ENCODE measurements at regions not wholly inside any gene's neighbourhood (a gene's known extent, or its start where the extent isn't known, plus 50 kb on each side); places are given as distances from the start of the nearest gene placed in this dataset.
"Not testable (repeated sequence)": the region's sequence is repeated elsewhere in the genome, so short reads cannot be mapped to it uniquely, and the experiment has no call there.

DNA sequence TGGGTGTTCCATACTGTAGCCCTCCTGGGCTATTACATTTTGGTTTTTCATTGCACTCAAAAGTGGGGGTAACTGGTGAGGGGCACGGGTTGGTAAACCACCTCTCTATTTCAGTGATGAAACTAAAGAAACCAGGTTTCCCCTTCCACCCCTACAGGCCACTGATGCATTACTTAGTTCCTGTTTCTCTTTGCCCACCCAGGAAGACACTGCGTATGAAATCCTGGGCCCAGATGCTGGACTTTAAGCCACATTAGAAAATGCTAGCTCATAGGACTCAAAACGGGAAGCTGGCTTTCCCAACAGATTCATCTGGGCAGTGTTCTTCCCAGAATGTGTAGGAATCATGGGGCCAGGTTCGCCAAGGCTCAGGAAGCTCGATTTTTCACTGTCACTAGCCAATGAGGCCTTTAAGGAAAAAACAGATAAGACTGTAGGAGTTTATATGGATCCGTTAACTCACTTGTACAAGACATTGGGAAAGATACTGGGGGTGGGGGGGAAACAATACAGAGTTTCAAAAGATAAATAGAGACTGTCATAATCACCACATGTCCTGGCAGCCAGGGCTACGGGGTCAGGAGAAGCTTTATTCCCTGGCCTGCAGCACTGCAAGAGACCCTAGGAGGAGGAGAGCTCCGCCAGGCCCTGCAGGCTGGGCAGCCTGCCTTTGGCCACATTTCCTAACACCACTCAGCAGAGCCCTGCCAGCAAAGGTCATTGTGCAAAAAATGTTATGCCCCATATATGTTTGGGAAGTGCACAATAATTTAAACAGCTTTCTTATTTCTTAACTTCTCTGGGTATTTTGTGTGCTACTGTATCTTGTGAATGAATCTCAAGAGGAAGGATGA lies 228.5 kb upstream of the PLGLB2 start:
- H3K27me3 Mint-ChIP-seq; H3K4me3 Mint-ChIP-seq; CTCF ChIA-PET; DNase-seq; H3K9me3 Mint-ChIP-seq; intact Hi-C loops (cut with micrococcal nuclease); ATAC-seq; POLR2A ChIA-PET: not testable (repeated sequence)
- peak overlapping the region; percentile 59 for H3K27ac Mint-ChIP-seq
- peaks cover 42% of the 10 kb centered on the region for H3K4me1 Mint-ChIP-seq (ENCODE audit: low read depth)
- H3K36me3 Mint-ChIP-seq (ENCODE audit: low read depth), result peaks cover 28% of the 10 kb centered on the region

DNA sequence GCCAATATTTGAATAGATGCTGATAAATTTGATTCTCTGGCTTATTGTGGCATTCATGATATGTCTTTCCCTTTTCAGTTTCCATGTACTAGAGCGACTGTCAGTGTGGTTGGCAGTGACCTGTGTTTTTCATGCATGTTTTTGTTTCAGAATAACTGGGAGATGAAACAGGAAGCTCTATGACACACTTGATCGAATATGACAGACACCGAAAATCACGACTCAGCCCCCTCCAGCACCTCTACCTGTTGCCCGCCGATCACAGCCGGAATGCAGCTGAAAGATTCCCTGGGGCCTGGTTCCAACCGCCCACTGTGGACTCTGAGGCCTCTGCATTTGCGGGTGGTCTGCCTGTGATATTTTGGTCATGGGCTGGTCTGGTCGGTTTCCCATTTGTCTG lies 226.8 kb upstream of the PLGLB2 start:
- H3K27me3 Mint-ChIP-seq; H3K4me3 Mint-ChIP-seq; CTCF ChIA-PET; POLR2A ChIA-PET; intact Hi-C loops (cut with micrococcal nuclease); H3K9me3 Mint-ChIP-seq: not testable (repeated sequence)
- Mint-ChIP-seq H3K27ac (peak overlapping the region; percentile 92), H3K4me1 (ENCODE audit: low read depth) (peaks cover 38% of the 10 kb centered on the region), H3K36me3 (ENCODE audit: low read depth) (peaks cover 25% of the 10 kb centered on the region)
- ATAC-seq (peak; percentile 54), DNase-seq (peak; percentile 78)

DNA sequence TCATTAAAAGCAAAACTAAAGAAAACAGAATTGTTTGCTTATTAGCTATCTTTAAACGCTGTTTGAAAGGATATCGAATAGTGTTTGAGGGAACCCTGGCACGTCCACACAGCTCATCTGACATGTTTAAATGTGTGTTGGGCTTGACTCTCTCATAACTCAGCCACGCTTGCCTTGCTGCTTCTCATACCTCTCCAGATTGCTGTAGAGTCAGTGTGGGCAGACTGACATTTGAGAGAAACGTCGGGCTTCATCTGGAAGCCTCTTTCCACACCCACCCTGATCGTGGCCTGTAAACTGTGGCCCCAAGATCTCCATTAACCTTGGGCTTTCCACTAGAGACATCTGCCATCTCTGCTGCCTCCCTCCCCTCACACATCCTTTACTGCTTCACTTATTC lies 226.4 kb upstream of the PLGLB2 start:
- H3K27ac Mint-ChIP-seq, result peak overlapping the region; percentile 92
- H3K4me1 Mint-ChIP-seq (ENCODE audit: low read depth), result peaks cover 38% of the 10 kb centered on the region
- H3K36me3 Mint-ChIP-seq (ENCODE audit: low read depth), result peaks cover 25% of the 10 kb centered on the region
- POLR2A ChIA-PET; CTCF ChIA-PET; H3K9me3 Mint-ChIP-seq; H3K27me3 Mint-ChIP-seq; H3K4me3 Mint-ChIP-seq; intact Hi-C loops (cut with micrococcal nuclease): not testable (repeated sequence)
- peak; percentile 56 for DNase-seq
- ATAC-seq, result peak; percentile 17

DNA sequence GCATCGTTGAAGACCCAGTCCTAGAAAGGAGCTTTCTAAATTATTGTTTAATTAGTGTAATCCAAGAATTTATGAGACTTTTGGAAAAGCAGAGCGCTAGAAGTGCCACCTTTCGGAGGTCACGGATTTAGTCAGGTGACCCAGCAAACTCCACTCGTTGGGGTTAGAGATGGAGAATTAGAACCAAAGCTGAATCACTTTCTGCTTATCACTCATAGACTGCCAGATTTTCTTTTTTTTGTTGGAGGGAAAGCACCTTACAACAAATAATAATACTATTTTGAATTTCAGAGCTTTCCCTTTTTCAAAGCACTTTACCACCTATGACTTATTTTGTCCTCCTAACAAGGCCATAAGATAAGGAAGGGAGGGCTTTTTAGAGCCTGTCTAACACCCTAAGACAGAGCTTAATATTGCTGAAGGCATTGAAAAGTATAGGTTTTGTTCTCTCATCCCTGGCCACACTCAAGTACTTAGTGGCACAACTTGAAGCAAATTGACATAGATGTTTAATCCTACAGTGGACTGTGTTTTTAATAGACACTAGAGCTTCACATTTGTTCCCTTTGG lies 223.2 kb upstream of the PLGLB2 start:
- intact Hi-C loops (cut with micrococcal nuclease); H3K27me3 Mint-ChIP-seq; CTCF ChIA-PET; H3K4me3 Mint-ChIP-seq; POLR2A ChIA-PET; H3K9me3 Mint-ChIP-seq: not testable (repeated sequence)
- DNase-seq (peak; percentile 28), ATAC-seq (peak; percentile 52)
- Mint-ChIP-seq H3K27ac (peak overlapping the region; percentile 85), H3K4me1 (ENCODE audit: low read depth) (peaks cover 22% of the 10 kb centered on the region), H3K36me3 (ENCODE audit: low read depth) (peaks cover 16% of the 10 kb centered on the region)

DNA sequence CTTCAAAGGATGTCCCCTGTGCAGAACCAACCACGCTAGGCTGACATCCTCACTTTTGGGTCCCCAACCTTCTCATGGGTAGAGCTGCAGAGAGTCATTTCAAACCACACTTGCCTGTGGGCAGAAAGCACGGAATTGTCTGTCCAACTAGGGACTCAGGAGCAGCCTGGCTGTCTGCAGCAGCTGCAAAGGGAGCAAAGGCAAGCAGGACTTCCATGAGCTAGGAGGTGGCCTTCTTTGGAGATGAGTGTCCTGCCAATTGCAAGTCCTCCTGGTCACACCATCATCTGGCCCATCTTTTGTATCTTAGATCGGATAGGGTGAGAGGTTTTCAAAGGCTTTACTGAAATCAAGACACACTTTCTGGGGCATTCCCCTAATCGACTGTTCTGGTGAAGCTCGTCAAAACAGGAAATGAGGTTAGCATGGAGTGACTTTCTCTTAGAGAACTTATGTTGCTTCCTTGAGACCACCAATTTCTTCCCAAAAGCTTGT lies 222.3 kb upstream of the PLGLB2 start:
- H3K36me3 Mint-ChIP-seq (ENCODE audit: low read depth), result peaks cover 16% of the 10 kb centered on the region
- DNase-seq (peak; percentile 35), ATAC-seq (peak; percentile 64)
- intact Hi-C loops (cut with micrococcal nuclease); CTCF ChIA-PET; H3K27me3 Mint-ChIP-seq; H3K4me3 Mint-ChIP-seq; H3K9me3 Mint-ChIP-seq; POLR2A ChIA-PET: not testable (repeated sequence)
- H3K27ac Mint-ChIP-seq, result peak overlapping the region; percentile 85
- H3K4me1 Mint-ChIP-seq (ENCODE audit: low read depth), result peaks cover 23% of the 10 kb centered on the region

DNA sequence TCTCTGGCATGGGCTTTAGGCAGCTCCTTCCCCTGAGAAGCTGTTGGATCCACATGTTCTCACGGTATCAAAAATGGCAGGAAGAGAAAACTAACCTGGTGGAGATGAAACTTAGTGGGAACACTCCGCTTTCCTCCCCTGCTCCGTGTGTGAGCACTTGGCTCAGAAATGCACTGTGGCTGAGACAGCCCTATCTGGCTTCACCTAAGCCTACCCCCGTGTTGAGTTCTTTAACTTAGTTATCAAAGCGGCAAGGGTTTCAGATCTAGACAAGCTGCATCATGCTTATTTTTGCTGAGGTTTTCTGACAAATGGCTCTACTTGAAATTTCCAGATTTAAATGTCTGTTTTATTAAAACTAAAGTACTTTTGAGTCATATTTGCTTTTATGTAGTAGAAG lies 221.6 kb upstream of the PLGLB2 start:
- intact Hi-C loops (cut with micrococcal nuclease); H3K4me3 Mint-ChIP-seq; DNase-seq; H3K27ac Mint-ChIP-seq; CTCF ChIA-PET; POLR2A ChIA-PET; H3K27me3 Mint-ChIP-seq; H3K9me3 Mint-ChIP-seq: not testable (repeated sequence)
- peak; percentile 31 for ATAC-seq
- peaks cover 22% of the 10 kb centered on the region for H3K4me1 Mint-ChIP-seq (ENCODE audit: low read depth)
- peaks cover 14% of the 10 kb centered on the region for H3K36me3 Mint-ChIP-seq (ENCODE audit: low read depth)

DNA sequence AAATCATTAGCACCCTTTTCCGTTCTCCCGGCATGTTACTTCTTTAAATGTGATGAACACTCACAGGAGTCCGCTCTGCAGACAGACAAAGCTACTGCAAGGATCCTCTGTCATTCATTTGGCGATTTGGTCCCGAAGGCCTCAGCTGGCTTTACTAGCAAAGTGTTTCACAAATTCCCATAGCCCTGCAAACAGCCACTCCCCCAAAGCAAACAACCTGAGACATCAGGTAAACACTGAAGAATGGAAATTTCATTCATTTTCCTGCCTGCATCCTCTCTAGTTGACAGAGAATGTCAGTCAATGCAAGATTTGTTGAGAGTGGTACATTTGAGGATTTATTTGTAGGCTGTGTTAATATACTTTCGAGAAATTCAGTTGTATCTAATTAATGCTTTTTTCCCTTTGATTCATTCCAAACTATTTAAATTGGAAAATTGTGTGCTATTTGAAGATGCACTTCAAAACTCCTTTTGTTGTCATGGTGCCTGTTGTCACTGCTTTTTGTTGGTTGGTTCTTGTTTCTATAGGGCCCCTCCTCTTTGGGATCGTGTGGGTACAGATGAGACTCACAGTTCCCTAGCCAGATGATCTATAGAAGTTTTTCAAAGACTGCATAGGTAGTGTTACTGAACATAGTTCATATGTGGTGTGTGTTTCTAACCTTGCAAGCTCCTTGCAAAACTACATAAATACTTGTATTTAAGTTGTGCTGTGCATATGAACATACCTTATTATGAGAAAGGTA lies 215.7 kb upstream of the PLGLB2 start:
- peak overlapping the region; percentile 76 for H3K27ac Mint-ChIP-seq
- ATAC-seq; H3K36me3 Mint-ChIP-seq (ENCODE audit: low read depth); H3K4me3 Mint-ChIP-seq; DNase-seq; intact Hi-C loops (cut with micrococcal nuclease); CTCF ChIA-PET; H3K9me3 Mint-ChIP-seq; POLR2A ChIA-PET; H3K27me3 Mint-ChIP-seq: not testable (repeated sequence)
- peaks cover 15% of the 10 kb centered on the region for H3K4me1 Mint-ChIP-seq (ENCODE audit: low read depth)

DNA sequence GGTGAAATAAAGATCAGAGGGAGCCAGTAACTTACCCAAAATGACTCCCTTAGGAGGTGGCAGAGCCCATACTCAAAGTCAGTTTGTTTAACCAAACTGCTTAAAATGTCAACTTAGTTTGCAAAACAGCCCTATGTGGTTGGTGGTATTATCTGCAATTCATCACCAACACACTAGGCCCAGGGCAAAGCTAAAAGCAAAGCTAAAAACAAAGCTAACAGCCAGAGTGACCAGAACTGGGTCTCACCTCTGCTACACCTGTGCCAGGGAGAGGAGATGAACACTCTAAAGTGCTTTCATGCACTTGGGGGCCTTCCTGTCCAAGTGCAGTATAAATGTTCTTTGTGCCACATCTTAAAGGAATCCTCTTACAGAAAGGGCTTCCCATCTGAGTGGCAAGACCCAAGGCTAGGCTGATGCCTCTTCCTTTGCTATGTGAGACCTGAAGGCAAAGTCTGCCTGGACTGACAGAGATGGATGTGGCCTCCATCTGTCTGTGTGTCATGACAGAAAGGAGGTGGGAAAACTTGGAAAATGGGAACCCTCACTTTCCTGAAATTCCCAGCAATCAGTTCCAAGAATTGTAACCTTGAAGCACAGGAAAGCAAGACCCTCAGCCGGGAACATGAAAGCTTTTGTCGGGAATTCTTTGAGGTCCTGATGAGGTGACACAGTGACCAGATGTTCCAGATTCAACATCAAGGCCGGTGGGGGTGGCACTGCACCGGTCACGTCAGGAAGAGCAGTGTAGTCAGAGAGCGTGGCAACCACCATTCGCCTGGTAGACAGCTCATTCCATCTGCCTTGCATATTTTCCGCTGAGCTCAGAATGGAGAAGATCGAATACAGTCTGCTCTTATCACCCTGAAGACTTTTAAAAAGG lies 214.3 kb upstream of the PLGLB2 start:
- H3K4me3 Mint-ChIP-seq; DNase-seq; CTCF ChIA-PET; intact Hi-C loops (cut with micrococcal nuclease); H3K9me3 Mint-ChIP-seq; H3K36me3 Mint-ChIP-seq (ENCODE audit: low read depth); POLR2A ChIA-PET; H3K27me3 Mint-ChIP-seq: not testable (repeated sequence)
- peak overlapping the region; percentile 43 for H3K27ac Mint-ChIP-seq
- H3K4me1 Mint-ChIP-seq (ENCODE audit: low read depth), result peaks cover 20% of the 10 kb centered on the region
- peak; percentile 21 for ATAC-seq

DNA sequence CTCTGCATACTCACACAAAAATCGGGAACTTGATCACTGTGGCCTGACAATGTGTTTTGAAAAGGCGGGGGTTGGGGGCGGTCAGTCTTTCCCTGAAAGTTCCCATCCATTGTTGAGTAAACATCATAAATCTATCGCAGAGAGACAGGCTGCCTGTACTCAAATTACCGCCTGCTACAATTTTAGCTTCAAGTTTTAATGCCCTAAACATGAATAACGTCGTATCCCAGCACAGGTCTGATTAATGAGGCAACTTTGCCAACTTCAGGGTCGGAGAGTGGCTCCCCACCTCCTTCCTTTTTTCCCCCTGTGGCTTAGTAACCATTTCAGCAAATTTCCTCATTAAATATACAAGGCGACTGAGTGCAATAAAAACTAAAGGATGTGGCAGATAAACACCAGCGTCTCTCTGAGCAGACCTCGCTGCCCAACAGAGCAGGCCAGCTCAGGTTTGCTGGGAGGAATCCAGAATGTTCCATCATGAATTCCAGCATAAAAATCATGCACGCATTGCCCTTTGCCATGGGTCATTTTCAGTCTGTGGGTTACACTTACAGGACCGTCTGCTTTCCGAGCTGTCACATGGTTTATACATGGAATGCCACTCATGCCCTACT lies 213.5 kb upstream of the PLGLB2 start:
- CTCF ChIA-PET; POLR2A ChIA-PET; H3K27ac Mint-ChIP-seq; ATAC-seq; H3K9me3 Mint-ChIP-seq; DNase-seq; intact Hi-C loops (cut with micrococcal nuclease); H3K4me3 Mint-ChIP-seq; H3K36me3 Mint-ChIP-seq (ENCODE audit: low read depth); H3K27me3 Mint-ChIP-seq: not testable (repeated sequence)
- H3K4me1 Mint-ChIP-seq (ENCODE audit: low read depth), result peaks cover 23% of the 10 kb centered on the region

DNA sequence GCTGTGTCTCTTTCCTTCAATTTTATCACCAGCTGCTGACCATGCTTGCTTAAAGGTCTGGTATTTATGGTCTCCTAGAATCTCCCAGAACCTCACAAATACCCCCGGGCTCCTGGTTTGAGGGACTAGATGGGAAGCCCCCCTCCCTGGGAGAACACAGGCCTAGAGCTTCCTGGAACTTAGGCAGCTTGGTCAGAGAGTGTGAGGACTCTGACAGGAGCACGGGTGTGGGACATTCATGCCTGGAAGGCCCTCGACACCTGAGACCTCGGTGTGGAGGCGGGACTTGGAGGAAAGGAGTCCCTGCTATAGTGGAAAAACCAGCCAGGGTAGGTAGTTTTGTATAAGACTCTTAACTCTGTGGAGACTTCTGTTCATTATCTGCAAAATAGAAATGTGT lies 211.5 kb upstream of the PLGLB2 start:
- intact Hi-C loops (cut with micrococcal nuclease); ATAC-seq; POLR2A ChIA-PET; H3K4me3 Mint-ChIP-seq; H3K9me3 Mint-ChIP-seq; DNase-seq; CTCF ChIA-PET; H3K27me3 Mint-ChIP-seq; H3K36me3 Mint-ChIP-seq (ENCODE audit: low read depth): not testable (repeated sequence)
- peak overlapping the region; percentile 49 for H3K27ac Mint-ChIP-seq
- peaks cover 18% of the 10 kb centered on the region for H3K4me1 Mint-ChIP-seq (ENCODE audit: low read depth)

DNA sequence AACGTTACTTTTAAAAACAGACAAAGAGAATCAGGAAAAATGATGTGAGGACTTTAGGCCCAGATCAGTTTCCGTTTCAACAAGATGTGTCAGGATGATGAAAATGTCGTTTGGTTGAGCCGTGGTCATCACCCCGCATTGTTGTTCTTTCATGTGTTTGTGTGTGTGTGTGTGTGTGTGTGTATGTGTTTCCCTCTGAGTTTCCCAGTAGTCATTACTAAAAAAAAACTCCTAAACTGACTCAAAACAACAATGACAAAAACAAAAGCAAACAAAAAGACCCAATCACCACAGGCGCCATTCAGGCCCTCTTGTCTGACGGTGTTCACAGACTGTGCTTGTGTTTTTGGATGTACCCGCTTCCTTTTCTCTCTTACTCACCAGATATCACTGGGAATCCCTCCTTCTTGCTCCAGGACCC lies 210.6 kb upstream of the PLGLB2 start:
- Mint-ChIP-seq H3K27ac (peak overlapping the region; percentile 88), H3K4me1 (ENCODE audit: low read depth) (peaks cover 17% of the 10 kb centered on the region), H3K4me3 (peak overlapping the region; percentile 41)
- POLR2A ChIA-PET; intact Hi-C loops (cut with micrococcal nuclease); CTCF ChIA-PET; H3K36me3 Mint-ChIP-seq (ENCODE audit: low read depth); H3K9me3 Mint-ChIP-seq; H3K27me3 Mint-ChIP-seq: not testable (repeated sequence)
- ATAC-seq, result peak; percentile 43
- peak; percentile 17 for DNase-seq
